HG03196 (cell line): ENCODE measurements at regions not wholly inside any gene's neighbourhood (a gene's known extent, or its start where the extent isn't known, plus 50 kb on each side); places are given as distances from the start of the nearest gene placed in this dataset.

Source experiments
- ATAC-seq: cut with Tn5 transposase; IDR thresholded peaks from one replicate; pipeline ENCODE4 v1.9.1; 2021; ENCODE audit not compliant: unreplicated experiment

DNA sequence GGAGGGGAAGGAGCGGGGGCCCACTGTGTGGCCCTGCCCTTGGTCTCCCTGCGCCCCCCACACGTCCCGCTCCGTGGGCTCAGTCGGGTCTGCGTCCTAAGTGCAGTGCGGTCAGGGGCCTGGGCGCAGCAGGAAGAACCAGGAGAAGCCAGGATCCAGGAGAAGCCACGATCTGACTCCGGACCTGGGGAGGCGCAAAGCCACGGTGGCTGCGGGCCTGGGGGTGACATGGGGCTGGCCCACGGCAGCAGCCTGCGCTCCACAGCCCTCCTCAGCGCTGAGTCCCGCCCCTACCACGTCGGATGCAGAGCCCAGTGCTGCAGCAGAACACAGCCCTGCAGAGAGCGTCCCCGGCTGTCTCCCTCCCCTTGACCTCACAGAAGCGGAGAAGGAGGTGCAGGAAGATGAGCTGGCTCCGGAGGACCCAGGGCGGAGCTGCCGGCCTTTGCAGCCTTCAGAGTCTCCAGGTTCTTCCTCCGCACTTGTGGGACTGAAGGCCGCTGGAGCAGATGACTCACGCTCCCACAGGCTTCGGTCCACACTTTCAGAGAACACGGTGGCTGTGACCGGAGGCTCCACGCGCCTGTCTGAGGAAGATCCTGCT is 589.2 kb upstream of the SALL3 start:
- no peak for ATAC-seq

DNA sequence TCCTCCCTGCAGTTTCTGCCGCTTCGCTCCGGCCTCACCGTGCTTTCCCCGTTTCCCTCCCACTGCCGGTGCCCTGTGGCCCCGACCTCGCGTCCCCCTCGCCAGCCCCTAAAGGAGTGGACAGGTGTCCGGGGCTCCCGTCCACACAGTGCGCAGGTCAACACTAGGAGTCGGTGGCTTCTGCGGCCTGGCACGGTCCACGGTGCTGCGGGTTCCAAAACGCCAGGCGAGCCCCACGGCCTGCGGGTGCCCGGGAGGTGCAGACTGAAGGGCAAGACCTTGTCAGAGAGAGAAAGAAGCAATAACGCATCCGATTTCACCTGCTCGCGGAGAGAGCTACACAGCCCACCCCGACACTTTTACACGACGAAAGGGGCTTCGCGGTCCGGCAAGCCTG is 588.7 kb upstream of the SALL3 start:
- no peak for ATAC-seq

DNA sequence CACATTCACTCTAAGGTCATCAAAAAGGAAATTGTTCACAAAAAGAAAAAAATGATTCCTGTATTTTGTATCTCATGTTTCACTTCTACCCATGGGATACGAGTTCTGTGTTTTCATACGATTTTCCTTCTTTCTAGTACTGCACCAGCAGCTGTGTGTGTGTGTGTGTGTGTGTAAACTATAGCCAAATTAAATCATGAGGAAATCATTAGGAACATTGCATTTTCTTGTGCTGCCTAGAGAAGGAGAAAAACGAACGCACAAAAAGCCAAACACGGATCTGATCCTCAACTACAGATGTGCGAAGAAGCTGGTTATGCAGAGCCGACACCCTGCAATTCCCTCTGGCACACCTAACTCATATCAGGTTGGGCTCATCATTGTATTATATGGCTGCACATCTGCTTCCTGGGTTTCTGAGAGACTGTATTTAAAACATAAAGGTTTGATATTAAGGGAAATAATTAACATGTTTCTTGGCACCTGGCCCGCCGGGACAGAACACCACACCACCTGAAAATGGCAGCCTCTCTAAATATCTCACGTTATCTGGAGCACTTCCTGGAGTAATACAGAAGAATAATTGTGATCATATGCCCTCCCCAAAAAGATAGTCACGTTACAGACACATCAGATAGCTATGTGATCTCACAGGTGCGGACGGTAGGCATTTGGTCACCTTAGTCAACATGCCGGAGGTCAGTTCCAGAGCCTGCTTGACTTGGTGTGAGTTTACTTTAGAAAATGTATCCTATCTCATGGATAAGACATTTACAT is 586.3 kb upstream of the SALL3 start:
- no peak for ATAC-seq

DNA sequence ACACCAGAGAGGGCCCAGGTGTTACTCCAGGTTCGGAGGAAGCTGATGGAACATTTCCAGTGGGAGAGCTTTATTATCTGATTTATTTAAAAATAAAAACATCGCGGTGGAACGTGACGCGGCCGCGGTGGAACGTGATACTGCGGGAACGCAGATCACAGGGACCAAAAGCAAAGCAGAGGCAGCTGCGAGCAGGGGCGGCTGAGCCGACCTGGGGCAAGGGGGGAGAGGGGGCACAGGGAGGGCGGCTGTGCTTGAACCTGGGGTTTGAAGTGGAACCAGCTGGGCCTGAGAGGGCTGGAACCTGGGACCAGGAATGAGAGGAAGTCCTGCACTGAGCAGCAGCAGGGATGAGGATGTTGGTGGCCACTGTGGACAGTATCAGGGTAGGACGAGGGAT is 583.5 kb upstream of the SALL3 start:
- ATAC-seq = no peak

DNA sequence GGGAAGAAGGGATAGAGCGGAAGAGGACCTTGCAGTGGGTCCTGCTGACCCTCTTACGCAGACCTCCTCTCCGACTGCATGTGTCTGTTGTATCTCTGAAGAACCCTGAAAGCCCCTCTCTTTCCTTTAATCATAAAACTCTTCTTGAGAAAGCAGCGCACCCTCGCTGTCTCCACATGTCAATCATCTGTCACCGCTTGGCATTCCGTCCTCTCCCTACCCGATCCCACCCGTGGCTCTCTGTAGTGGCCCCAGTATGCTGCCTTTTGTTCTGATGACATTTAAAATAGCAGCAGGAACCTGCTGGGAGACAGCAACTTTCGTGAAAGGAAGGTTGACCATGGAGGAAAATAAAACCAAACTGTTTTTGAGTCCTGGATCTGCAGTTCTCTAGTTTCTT is 582.9 kb upstream of the SALL3 start:
- ATAC-seq = no peak

DNA sequence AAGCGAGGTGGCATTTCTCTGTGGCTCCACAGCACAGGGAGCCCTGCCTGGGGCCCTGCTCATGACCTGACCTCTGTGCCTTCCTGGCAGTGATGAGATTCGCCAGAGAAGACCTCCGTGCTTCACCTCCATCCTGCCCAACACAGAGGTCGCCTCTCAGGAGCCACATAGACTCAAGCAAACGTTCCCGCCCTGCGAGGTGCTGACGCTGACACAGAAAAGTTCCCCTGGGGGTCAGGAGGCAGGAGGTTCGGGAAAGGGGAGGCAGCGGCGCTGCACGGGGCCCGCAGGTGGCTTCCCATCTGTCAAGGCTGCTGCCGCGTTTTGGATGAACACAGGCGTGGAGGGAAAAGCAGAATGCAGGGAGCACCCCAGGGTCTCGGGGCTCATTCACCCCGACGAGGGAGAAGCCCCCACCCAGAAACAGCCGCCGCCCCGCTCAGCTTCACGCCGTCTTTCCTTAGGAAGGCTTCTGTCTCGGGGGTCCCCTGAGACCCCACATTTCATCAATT is 579.6 kb upstream of the SALL3 start:
- no peak for ATAC-seq

DNA sequence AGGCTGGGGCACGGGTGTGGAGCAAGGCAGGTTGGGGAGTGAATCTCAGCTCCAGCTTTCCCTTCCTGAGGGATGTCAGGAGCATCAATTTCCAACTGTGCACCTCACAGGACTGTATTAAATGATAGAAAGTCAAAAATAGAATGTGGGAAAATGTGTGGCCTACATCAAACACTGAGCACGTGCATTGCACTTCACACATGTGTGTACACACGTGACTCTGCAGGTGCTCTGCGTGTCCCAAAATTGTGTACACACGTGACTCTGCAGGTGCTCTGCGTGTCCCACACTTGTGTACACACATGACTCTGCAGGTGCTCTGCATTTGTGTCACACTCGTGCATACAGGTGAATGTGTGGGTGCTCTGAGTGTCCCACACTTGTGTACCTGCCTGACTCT is 577.2 kb upstream of the SALL3 start:
- no peak for ATAC-seq

DNA sequence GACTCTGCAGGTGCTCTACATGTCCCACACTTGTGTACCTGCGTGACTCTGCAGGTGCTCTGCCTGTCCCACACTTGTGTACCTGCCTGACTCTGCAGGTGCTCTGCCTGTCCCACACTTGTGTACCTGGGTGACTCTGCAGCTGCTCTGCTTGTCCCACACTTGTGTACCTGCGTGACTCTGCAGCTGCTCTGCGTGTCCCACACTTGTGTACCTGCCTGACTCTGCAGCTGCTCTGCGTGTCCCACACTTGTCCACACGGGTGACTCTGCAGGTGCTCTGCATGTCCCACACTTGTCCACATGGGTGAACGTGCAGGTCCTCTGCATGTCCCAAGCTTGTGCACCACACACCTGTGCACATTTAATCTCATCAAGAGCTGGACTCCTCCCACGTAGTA is 576.7 kb upstream of the SALL3 start:
- ATAC-seq = no peak

DNA sequence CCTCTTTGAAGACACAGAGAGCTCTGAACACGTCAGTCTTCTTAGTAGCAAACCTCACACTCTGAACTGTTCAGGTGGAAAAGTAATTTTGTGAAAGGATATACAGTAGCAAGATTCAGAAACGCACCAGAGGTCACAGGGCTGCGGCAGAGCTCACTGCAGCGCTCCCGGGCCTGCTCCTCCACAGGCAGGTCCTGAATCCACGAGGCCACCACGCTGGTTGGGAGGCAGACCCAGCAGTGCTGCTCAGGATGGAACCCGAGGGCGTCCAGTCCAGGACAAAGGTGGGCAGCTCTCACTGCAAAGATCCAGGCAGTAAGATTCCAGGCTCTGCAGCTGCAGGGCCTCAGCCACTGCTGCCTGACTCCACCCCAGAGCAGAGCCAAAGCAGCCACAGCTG is 576.2 kb upstream of the SALL3 start:
- no peak for ATAC-seq

DNA sequence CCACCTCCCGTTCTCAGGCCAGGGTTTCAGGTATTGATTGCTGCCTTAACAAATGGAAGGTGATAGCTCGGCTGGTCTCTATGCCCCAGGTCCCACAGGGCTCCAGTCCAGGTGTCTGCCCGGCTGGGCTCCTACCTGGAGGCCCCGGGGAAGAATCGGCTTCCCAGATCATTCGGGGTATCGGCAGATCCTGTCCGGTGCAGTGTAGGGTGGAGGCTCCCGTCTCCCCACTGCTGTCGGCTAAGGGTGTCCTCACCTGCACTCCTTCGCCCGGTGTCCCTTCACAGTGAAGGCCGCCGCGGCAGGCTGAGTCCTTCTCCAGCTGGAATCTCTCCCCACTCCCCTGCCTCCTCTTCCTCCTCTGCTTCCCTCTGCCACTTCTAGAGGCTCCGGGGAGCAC is 573.9 kb upstream of the SALL3 start:
- no peak for ATAC-seq

DNA sequence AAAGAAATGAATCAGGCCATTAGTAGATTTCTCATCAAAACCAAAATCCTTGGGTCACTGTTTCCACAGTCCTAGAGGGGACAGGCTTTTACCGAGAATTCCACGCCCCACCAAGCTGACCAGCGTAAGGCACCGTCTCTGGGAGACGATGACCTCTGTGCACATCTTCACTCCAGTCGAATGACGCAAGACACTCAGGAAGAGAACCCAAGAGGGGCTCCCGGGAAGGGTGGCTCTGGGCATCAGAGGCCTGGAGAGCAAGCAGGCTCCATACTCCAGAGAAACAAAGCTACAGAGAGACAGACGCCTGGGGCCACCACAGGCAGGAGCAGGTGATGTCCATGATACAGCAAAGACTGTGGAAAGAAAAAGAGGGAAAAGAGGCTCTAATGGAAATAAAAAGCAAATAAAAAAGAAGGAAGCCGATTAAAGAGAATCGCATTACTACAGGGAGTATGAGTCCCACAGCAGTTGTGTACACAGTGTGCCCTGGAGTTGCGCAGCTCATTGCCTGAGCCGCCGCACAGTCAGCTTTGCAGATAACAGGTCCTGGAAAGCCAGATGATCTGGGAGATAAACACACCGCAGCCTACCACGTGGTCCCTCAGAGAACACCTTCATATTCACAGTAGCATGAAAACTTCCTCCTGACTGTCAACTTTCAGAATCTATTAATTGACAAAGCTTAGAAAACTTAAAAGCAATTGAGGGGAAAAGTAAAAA is 572.7 kb upstream of the SALL3 start:
- no peak for ATAC-seq

DNA sequence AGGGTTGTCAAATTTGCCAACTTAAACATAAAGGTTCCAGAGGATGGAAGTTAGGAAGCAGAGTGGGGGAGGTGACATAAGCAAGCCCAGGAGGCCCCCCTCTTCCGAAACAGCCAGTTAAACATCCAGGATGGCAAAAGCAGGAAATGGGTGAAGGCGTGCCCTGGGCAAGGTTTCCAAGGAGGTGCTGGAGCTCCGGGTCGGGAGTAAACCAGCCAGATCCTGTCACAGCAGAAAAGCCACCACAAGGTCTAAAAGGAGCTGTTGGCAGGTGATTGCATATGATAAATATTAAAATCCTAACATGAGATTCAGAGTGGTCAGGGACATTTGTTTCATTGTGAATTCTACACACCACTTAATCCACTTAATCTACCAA is 572.2 kb upstream of the SALL3 start:
- ATAC-seq = no peak

DNA sequence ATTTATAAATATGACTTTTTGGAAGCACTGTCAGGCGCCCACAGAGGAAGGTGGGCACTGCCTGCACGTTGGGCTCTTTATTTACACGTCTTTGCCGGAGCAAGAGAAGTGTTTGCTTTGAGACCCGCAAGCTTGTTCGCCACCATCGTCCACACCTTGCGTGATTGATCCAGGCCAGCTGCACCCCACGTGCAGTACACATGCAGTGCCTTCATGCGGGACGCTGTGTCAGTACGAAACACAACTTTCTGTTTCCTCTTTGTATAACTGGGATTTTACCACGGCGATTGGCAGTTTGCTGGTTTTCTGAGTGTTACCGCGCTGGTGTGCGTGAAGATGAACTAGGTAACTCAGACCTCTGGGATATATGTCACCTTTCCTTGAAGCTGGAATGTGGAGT is 571.0 kb upstream of the SALL3 start:
- no peak for ATAC-seq

DNA sequence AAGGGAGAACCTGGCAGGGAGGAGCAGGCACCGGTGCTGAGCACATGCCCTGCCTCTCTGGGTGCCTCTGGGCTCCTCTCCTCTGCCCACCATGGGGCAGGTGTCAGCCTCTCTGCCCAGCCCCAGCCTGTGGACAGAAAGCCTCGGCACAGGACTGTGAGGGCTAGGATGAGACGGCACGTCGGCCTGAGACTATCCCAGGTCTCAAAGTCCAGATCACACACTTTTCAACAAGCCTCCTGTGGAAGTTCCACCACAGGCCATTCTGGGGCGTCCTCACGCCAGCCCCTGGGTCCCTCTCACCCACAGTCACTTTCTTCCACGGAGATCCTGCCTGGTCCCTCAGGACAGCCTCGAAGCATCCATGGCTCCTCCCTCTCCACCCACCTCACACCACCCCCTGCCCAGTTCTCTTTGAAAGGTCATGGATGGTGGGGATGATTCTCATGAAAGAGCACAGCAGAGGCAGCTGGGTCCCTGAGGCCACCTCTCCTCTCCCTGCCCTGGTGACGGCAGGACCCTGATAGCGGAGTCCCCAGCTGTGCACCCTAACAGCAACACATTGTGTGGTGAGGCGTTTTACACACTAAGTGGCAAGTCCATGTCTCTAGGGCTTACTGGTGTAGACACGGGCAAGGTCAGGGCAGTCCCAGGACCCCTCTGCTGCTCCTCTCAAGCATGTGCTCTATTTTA is 569.4 kb upstream of the SALL3 start:
- ATAC-seq = no peak

DNA sequence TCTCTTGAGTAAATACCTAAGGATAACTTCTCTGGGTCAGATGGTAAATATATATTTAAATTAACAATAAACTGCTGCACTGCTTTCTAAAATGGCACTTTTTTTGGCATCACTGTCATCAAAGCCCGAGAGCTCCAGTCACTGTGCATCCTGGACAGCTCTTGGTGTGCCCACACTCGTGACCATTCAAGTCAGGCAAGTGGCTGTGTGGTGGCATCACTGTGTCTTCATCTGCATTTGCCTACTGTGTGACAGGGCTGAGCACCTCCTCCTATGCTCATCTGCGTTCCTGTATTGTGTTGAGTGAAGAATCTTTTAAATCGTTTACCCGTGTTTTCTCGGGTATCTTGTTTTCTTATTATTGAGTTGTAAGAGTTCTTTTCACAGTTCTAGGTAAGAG is 568.1 kb upstream of the SALL3 start:
- ATAC-seq = no peak

DNA sequence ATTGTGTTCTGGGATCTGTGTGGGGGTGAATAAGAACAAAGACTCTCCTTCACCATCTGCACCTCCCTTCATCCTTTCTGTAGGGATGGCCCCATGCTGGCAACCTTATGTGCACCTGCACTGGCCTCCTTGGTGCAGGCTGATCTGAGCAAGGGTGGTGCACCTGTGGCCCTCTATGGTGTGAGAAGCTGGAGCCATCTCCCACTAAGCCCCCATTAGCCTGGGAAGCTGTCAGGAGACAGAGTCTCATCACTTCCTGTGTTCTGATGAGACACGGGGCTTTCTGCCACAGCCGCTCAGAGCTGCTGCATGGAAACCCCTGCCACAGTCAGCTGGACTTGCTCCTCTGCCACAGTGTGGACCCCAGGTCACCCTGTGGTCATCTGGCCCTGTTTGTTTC is 565.3 kb upstream of the SALL3 start:
- ATAC-seq = no peak

DNA sequence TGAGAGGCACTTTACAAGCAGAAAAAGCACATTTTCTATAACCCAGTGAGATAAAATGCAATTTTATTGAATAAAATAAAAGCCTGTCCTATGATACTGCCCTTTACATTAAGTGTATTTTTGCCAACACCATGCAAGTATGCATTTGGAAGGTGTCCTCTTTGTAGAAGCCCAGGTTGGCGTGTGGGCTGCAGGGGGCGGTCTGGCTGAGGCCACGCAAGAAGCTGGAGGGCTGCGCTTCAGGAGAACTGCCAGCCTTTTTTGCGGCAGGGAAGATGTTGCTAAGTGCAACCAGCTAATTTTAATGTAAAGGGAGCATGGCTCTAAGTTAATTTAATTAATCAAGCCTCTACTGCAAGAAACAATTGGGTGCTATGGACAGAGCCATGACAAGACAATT is 562.8 kb upstream of the SALL3 start:
- no peak for ATAC-seq

DNA sequence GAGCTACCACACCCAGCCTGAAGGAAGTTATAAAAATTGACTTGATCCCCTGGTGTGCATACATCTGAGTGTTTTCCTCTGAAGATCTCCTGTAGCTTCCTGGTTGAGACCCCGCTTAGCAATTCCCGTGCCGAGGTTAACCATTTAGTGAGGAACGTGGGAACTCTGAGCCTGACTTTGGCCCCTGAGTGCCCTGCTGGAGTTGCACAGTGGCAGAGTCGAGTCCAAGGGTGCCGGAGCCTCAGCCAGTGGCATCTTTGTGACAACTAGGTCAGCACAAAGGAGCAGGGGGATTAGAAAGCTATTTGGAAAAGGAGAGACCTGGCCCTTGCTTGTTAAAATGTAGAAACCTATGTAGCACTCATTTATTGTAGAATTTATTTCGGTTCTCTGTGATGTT is 561.2 kb upstream of the SALL3 start:
- ATAC-seq = no peak

DNA sequence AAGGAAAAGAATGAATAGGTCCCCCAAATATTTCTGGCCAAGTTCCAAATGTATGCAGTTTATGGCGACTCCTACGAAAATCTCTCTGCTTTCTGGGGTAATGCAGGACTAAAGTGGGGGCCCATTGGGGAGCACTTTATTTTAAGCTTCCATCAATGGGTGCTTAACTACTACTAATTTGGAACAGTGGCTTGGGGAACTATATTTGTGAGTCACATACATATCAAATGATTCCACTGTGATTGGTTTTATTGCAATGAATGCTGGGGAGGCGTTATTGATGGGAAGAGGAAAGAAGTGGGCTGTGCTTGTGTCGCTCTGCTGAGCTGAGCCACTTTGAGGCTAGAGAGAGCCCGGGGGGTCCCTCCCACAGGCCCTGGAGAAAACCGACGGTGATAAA is 560.4 kb upstream of the SALL3 start:
- no peak for ATAC-seq

DNA sequence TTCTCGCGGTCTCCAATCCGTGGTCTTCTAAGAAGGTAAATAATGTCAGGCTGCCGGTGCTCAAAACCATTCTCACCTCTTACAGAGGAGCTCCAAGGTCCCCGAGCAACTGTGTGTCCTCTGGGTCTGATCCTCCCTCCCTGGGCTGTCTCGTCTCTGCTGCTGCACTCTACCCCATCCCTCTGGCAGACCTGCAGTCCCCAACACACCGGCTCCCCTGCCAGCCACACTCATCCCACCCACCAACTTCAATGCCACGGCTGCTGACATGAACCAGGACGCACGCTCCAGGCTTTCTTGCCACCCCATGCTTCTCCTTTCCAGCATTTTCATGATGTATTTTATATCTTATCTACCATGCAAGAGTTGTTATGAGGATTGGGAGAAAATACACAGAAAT is 559.5 kb upstream of the SALL3 start:
- ATAC-seq = no peak

DNA sequence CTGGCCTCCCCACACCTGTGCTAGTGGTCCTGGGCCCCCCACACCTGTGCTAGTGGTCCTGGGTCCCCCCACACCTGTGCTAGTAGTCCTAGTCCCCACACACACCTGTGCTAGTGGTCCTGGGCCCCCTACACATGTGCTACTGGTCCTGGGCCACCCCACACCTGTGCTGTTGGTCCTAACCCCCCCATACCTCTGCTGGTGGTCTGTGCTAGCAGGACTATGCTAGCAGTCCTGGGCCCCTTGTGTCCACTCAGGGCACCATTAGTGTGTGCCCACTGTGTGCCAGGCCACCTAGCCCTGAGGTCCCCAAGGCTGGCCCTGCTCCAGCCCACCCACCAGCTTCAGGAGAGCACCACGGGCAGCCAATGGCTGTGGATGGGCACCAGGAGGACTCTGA is 558.2 kb upstream of the SALL3 start:
- no peak for ATAC-seq

DNA sequence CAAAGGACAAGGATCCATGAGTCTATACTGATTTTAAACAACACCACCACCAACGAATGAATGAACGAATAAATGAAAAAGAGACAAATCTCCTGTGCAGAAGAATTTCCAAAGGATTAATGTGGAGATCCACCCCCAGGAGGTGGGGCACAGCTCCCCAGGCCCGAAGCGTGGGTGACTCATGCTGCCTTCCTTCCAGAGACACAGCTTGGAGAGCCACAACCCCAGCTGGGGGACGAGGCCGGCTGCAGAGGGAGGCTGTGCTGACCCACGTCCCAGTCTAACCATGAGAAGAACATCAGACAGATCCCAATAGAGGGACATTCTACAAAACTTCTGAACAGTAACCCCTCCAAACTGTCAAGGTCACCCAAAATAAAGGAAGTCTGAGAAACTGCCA is 557.3 kb upstream of the SALL3 start:
- ATAC-seq = no peak
